DMS153 treated with DMSO at 0.1 percent for 48 hours (cell line): ENCODE measurements at regions not wholly inside any gene's neighbourhood (a gene's known extent, or its start where the extent isn't known, plus 50 kb on each side); places are given as distances from the start of the nearest gene placed in this dataset.
"Not testable (repeated sequence)": the region's sequence is repeated elsewhere in the genome, so short reads cannot be mapped to it uniquely, and the experiment has no call there.

ENCODE experiments used
- DNase-seq: peaks from one replicate; lab custom pipeline; 2025; ENCODE audit not compliant: unreplicated experiment; lab: John Stamatoyannopoulos, UW

DNA sequence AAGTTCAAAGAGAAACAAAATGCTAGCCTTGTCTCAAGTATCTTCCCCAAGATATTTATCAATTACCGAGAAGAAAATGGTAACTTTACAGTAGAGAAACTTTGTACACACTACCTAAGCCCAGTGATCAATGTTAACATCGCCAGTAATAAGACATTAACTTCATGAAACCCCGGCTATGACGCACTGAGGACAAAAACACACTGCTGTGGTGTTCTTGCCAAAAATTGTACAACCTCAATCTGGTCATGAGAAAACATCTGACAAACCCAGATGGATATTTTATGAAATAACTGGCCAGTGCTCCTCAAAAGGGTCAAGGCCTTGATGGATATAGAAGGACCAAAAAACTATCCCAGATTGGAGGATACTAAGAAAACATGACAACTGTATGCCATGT is 85.5 kb upstream of the DTNBP1 start:
- no peak for DNase-seq

DNA sequence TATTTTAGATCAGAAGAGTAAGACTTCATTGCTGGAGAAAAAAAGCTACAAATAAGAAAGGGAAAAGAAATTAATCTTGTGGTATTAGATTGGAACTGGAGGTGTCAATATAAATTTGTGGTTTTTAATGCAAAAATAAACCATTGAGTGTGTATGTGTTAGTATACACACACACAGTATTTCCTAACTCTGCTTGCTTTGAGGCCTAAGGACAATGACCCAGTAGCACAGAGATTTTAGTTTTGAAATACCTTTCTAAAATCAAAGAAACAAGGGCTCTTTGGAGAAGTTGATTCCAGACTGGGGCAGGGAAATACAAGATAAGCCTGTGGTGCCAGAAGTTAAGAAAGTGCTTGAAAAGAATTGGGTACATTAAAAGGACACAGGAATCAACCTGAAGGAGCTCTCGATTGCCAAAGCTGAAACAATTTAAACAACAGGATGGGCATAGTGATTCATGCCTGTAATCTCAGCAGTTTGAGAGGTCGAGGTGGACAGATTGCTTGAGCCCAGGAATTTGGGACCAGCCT is 84.6 kb upstream of the DTNBP1 start:
- DNase-seq: no peak

DNA sequence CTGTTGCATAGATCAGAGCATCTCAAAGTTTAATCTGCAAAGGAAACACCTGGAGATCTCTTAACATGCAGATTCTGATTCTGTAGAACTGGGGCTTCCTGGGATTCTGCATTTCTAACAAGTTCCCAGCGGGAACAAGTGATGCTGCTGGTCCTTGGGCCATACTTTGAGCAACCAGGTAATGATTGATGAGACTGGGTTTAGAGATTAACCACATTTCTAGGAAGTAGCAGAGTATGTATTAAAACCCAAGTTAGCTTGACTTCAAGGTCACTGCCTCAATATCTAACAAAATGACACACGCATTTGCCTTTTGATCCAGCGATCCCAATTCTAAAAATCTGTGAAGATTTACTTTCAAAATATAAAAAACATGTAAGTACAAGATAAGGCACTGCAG is 83.0 kb upstream of the DTNBP1 start:
- DNase-seq: no peak

DNA sequence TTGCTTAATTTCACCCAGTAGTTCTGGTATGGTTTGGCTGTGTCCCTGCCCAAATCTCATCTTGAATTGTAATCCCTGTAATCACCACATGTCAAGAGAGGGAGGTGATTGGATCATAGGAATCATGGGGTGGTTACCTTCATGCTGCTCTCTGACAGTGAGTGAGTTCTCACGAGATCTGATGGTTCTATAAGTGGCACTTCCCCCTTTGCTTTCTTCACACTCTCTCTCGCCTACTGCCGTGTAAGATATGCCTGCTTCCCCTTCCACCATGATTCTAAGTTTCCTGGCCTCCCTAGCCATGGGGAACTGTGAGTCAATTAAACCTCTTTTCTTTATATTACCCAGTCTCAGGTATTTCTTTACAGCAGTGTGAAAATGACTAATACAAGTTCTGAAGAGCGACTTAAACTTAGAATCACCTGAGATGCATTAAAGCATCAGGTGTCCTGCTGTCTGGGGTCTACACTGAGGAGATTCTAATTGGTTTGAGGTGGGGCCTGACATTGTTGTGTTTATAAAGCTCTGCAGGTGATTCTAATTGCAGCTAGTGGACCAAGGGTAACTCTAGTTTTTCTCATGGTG is 82.1 kb upstream of the DTNBP1 start:
- DNase-seq: no peak

DNA sequence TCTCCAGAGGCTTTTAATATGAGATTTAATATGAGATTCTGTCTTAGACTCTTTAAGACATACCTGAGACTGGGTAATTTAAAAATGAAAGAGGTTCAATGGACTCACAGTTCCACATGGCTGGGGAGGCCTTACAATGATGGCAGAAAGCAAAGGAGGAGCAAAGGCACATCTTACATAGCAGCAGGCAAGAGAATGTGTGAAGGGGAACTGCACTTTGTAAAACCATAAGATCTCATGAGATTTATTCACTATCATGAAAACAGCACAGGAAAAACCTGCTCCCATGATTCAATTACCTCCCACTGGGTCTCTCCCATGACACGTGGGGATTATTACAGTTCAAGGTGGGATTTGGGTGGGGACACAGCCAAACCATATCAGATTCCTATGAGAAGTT is 79.2 kb upstream of the DTNBP1 start:
- DNase-seq: not testable (repeated sequence)

DNA sequence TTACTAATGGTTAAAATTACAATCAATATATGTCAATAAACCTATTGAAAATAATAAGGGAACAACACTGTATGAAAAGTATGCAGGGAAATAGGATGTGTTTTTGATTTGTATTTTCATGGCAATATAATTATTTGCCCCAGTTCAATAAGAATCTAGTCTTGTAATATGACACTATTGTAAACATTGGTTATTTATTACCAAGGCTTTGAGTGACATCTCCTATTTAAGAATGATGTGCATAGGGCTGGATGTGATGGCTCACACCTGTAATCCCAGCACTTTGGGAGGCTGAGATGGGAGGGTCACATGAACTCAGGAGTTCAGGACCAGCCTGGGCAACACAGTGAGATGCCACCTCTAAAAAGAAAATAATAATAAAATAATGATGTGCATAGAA is 78.6 kb upstream of the DTNBP1 start:
- DNase-seq: no peak

DNA sequence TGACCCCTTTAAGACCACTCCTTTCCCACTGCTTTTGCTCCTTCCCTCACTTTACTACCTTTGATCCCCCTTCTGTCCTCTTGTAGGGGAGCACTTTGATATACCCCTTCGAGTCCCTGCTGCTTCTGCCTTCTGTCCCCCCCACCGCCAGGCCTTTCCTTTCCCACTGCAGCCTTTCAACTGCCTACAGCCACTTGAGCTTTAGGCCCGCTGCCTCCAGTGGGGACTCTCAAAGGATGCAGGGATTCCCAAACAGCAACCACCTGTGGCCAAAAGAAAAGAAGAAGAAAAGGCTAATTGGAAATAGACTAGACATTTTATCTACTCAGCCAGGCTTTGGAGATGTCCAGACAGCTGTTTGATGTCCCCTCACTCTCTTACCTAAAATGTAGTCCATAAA is 77.0 kb upstream of the DTNBP1 start:
- DNase-seq: no peak

DNA sequence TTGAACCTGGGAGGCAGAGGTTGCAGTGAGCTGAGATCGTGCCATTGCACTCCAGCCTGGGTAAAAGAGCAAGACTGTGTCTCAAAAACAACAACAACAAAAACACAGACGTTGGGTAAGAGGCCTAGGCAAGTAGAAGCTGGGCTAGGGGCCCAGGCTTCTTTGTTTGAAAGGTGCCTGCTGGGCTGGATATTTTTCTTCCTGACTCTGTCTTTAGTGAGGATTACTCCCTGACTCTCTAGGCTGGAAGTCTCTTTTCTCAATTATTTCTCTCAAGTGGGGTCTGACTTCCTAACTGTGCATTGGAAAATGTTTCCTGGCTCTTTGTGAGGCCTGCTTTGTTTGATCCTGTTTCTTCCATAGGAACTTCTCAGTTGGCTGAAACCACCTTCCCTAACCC is 76.5 kb upstream of the DTNBP1 start:
- DNase-seq: no peak

DNA sequence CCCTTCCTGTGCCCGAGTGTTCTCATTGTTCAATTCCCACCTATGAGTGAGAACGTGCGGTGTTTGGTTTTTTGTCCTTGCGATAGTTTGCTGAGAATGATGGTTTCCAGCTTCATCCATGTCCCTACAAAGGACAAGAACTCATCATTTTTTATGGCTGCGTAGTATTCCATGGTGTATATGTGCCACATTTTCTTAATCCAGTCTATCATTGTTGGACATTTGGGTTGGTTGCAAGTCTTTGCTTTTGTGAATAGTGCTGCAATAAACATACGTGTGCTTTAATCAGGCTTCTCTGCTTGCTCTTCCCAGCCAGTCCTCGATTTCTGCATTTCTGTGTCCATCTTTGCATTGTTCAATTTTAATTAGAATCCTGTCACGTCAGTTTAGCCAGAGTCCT is 75.4 kb upstream of the DTNBP1 start:
- not testable (repeated sequence) for DNase-seq

DNA sequence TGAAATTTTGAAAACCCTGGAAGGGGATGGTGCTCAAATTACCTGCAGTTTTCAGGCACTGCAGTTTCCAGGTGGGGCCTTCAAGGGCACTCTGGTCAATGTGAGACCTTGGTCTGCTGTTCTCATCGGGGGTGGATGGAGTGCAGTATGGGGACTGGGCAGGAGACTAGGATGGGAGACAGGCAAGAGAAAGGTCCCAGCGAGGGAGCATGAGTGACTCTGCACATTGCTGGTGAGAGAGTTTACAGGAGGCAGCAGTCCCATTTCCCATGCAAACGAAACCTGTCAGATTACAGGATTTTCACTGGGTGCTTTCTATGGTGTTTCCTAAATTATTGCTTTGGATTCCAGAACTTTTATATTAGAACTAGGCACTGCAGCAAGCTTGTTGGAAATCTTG is 73.5 kb upstream of the DTNBP1 start:
- DNase-seq: no peak

DNA sequence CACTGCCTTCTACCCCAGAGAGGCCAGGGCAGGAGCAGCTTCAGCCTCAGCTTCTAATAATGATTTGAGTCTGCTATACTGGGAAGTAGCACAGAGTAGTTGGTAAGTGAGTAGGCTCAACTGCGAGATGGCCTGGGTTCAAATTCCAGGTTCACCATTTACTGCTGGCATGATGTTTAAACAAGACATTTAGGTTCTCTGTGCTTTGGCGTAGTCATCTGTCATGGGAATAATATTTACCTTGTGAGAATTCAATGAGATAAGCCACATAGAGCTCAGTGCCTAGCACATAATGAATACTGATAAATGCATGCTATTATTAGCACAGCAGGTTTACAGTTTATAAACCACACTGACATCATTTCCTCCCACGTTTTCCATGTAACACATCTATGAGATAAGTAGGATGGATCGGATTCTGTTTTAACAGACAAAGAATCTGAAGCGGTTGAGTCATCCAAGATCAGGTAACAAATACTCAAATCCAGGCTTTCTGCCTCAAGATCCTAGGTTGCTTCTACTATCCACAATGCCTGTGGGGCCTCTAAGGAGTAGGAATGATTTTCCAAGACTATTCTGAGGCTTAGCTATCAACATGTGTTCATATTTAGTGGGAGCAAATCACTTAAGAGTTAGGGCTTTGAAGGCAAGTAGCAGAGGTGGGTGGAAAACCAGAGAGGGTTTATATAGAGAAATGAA is 72.9 kb upstream of the DTNBP1 start:
- peak; percentile 89 for DNase-seq

DNA sequence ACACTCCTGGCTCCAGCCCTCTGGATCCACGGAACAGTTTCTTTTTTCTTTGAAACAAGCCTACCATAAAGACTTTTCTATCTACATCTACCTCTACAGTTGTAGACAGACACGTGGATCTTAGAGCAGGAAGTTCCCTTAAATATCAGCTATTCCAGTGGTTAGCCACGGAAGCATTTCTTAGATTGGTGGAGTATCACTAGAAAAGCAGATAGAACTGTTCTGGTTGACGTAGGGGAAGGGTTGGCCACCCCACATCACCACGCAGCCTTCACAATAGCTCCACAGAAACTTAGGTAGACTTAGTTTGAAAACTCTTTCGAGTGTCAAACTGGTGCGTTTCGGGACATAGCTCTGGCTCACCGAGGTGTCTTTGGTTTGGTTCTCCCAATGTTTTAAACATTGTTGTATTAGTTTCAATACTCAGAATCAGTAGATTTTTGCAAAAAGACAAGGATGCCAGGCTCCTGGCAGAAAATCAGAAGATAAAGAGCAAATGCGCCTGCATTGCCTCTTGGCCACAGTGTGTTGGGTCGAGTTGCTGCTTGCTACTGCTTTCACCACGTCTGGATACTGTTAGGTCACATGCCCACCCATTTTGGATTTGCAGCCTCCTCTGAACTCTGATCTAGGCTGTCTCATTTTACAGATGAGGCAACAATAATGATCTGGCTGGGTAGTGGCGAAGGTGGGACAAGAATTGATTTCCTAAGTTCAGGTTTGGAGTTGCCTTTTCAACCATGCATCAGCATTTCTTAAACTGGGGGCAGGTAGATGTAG is 71.5 kb upstream of the DTNBP1 start:
- DNase-seq: no peak

DNA sequence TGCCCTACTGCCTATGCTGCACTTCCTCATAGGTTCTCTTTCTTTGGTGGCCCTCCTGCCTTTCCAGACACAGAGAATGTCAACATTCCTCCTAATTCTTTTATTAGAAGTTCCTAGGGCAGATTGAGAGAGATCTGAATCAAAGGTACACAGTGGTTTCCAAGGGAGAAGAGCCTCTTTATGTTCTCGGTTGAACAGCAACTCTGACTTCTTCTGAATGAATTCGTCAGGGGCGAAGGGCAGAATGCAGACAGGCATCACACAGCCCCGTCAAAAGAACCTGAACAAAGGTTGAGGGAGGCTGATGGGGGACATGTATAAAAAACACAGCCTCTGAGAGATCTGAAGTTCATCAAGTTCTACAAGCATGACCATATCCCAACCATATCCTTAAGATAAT is 68.1 kb upstream of the DTNBP1 start:
- DNase-seq: no peak

DNA sequence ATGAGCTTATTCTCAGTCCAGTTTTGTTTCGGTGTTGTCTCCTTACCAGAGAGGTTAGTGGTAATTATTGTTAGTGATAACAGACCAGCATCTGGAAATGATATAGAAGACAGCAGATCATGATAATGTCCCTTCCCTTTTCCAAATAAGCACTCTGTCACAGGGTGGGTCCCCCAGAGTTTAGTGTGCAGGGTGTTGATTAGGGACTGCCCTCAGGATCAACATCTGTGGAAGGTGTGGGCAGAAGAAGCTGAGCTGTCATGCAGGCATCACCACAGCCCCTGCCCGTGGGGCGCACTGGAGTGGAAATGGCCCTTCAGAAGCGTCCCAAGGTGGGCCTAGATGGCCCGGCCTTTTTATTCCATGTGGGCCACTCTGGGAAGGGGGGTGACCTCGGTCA is 67.6 kb upstream of the DTNBP1 start:
- no peak for DNase-seq

DNA sequence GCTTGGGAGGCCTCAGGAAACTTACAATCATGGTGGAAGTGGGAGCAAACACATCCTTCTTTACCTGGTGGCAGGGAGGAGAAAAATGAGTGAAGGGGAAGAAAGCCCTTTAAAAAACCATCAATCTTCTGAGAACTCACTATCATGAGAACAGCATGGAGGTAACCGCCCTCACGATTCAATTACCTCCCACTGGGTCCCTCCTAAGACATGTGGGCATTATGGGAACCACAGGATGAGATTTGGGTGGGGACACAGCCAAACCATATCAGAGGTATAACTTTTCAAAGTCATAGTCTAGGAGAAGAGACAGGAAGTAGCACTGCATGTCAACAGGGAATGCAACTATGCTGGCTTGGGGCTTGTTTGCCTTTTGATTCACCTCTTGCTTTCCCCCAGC is 59.9 kb upstream of the DTNBP1 start:
- no peak for DNase-seq

DNA sequence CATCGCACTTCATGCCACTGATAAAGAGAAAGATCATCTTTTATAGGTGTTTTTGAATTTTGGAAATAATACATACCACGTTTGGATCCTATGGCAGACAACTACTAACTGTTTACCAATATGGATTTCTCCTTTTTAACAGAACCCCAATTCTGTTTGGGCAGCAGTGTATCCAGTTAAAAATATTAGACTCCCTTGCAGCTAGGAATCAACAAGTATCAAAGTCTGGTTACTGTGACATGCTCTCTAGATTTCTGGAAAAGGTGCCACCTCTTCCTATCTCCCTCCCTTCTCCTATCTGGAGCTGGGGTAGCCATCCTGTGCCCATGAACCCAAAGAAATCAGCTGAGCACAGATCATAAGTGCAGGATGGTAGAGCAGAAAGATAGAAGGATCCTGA is 54.1 kb upstream of the DTNBP1 start:
- DNase-seq: no peak

DNA sequence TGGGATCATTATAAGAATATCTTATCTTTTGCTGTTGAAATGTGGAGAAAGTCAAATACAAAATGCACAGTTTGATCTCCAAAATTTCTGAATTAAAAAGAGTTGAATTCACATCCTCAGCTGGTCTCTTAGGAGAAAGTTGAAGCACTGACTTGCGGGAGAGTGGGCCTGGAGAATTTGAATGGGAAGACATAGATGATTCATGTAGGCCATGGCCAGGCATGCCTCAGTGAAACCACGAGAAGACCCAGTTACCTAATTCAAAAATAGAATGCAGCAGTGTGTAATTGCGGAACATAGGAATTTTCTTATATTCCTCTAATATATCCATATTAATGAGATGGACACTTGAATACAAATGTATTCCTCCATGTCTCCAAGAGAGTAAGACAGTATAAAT is 53.0 kb upstream of the DTNBP1 start:
- DNase-seq: no peak

DNA sequence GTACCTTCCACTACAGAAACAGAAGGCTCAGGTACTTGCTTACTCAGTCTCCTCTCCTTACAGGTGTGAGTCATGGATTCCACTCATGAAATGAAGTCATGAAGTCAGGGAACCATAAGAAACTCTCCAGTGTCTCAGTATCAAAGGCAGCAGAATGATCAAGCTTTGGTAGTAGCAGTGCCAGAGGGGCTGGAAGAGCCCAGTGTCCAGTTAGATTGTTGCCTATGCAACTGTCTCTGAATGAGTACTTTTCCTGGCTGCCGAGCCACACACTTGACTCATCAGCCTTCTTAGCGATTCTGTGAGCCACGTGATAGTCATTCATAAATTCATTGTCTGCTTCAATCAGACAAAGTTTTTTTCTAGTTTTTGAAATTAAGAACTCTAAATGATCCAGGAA is 52.2 kb upstream of the DTNBP1 start:
- DNase-seq: no peak

DNA sequence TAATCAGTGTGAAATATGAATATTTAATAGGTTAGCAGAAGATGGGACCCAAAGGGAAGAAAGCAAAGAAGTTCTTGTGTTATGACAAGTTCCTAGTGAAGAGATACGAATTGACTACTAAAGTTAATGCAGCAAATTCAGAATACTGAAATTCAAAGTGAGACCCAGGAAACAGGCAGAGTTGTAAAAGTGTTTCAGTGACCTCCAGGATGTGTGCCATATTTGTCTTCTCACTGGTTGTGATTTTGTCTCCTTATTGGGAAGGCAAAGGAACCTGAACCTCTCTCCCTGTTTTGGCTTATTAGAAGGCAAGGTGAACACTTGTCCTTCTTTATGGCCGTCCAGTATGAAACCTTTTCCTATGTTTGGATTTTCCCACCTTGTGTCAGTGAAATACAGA is 51.8 kb upstream of the DTNBP1 start:
- no peak for DNase-seq

DNA sequence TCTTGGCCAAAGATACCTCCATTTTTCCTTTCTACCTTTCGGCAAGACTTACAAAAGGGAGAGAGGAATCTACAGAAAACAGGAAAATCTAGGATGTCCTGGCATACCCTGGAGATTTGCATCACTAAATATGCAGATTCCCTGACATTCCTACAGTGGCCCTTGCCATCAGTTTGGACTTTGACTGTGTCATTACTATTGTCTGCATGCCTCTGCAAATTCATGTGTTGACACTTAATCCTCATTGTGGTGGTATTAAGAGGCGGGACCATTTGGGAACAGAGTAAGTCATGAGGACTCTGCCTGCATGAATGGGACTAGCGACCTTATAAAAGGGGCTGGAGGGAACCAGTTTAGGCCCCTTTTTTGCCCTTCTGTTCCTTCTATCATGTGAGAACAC is 50.5 kb upstream of the DTNBP1 start:
- DNase-seq: no peak

DNA sequence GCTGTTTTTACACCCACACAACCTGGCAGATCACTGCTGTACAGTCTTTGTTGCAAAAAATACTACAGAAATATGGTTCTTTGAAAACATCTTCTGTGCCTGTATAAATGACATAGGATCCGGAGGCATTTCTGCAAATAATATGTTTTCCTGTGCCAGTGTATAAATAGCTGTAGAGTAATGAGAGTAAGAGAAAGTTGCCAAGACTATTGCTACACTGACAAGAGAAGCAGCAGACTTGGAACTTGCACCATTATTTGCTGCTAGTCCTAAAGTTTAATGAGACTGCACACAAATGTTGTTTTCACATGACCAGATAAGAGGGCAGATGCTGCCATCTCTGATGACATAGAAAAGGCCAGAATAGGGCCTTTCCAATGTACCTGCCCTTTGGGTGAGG is 50.0 kb upstream of the DTNBP1 start:
- no peak for DNase-seq
